SK-N-MC (cell line): ENCODE measurements at regions not wholly inside any gene's neighbourhood (a gene's known extent, or its start where the extent isn't known, plus 50 kb on each side); places are given as distances from the start of the nearest gene placed in this dataset.

Experiments used
- EZH2 ChIP-seq: fragments of 200-600 bp; sonication (generic); IDR thresholded peaks from one replicate; pipeline ENCODE4 v1.6.1; 2017; ENCODE audit warnings: antibody characterized with exemption
- POLR2AphosphoS5 ChIP-seq: IDR thresholded peaks from 2 replicates; pipeline ENCODE4 v1.6.1; 2012; ENCODE audit warnings: mild to moderate bottlenecking, low read depth, low read length, borderline replicate concordance

GRCh38 chr2:123688231-123688940 is 336.7 kb upstream of the CNTNAP5 start:
- TF ChIP-seq POLR2AphosphoS5 (no peak), EZH2 (no peak)
